GM23248 (cell line): ENCODE measurements at regions not wholly inside any gene's neighbourhood (a gene's known extent, or its start where the extent isn't known, plus 50 kb on each side); places are given as distances from the start of the nearest gene placed in this dataset.
"Not testable (repeated sequence)": the region's sequence is repeated elsewhere in the genome, so short reads cannot be mapped to it uniquely, and the experiment has no call there.

ENCODE experiments used
- DNase-seq: peaks from one replicate; pipeline ENCODE4 v3.0.0-alpha.2; 2015
- H2AFZ ChIP-seq: fragments of 200-600 bp; sonication (generic); 2 replicates; pipeline ENCODE4 v1.6.1; 2016; ENCODE audit warnings: antibody characterized with exemption
- H3F3A ChIP-seq: fragments of 200-600 bp; sonication (generic); 2 replicates; pipeline ENCODE4 v1.6.1; 2016; ENCODE audit warnings: mild to moderate bottlenecking, antibody characterized with exemption, mixed run types; ENCODE audit not compliant: insufficient read depth
- H3K27ac ChIP-seq: fragments of 200-600 bp; sonication (generic); 2 replicates; pipeline ENCODE4 v1.5.1; 2016; ENCODE audit warnings: mild to moderate bottlenecking
- H3K27me3 ChIP-seq: fragments of 200-600 bp; sonication (generic); replicated peaks from 2 replicates; pipeline ENCODE4 v1.6.1; 2016; ENCODE audit warnings: mild to moderate bottlenecking; ENCODE audit not compliant: insufficient read depth
- H3K36me3 ChIP-seq: fragments of 200-600 bp; sonication (generic); 2 replicates; pipeline ENCODE4 v1.6.1; 2016; ENCODE audit warnings: low read depth, mild to moderate bottlenecking
- H3K4me1 ChIP-seq: fragments of 200-600 bp; sonication (generic); 2 replicates; pipeline ENCODE4 v1.6.1; 2016; ENCODE audit warnings: mild to moderate bottlenecking; ENCODE audit not compliant: insufficient read depth
- H3K4me2 ChIP-seq: fragments of 200-600 bp; sonication (generic); one replicate; pipeline ENCODE4 v1.6.1; 2016; ENCODE audit warnings: mild to moderate bottlenecking; ENCODE audit not compliant: unreplicated experiment
- H3K4me3 ChIP-seq: fragments of 200-600 bp; sonication (generic); 2 replicates; pipeline ENCODE4 v1.5.1; 2016; ENCODE audit warnings: mild to moderate bottlenecking
- H3K79me2 ChIP-seq: fragments of 200-600 bp; sonication (generic); 2 replicates; pipeline ENCODE4 v1.6.1; 2016; ENCODE audit warnings: mild to moderate bottlenecking; ENCODE audit not compliant: insufficient read depth
- H3K9ac ChIP-seq: fragments of 200-600 bp; sonication (generic); 2 replicates; pipeline ENCODE4 v1.6.1; 2016; ENCODE audit warnings: mild to moderate bottlenecking
- H3K9me2 ChIP-seq: fragments of 200-600 bp; sonication (generic); 2 replicates; pipeline ENCODE4 v1.6.1; 2016; ENCODE audit warnings: mixed run types, mild to moderate bottlenecking, moderate library complexity; ENCODE audit not compliant: insufficient read depth
- H3K9me3 ChIP-seq: fragments of 200-600 bp; sonication (generic); one replicate; pipeline ENCODE4 v1.6.1; 2017; ENCODE audit warnings: low read depth
- H4K20me1 ChIP-seq: fragments of 200-600 bp; sonication (generic); 2 replicates; pipeline ENCODE4 v1.6.0; 2016; ENCODE audit not compliant: insufficient read depth
- EZH2 ChIP-seq: fragments of 200-600 bp; sonication (generic); IDR thresholded peaks from 2 replicates; pipeline ENCODE4 v1.6.1; 2018; ENCODE audit warnings: antibody characterized with exemption, mild to moderate bottlenecking; ENCODE audit not compliant: insufficient read depth, poor library complexity, severe bottlenecking
- EZH2phosphoT487 ChIP-seq: fragments of 200-600 bp; sonication (generic); IDR thresholded peaks from 2 replicates; pipeline ENCODE4 v1.6.1; 2018; ENCODE audit warnings: antibody characterized with exemption, moderate library complexity, mild to moderate bottlenecking, low read depth; ENCODE audit not compliant: insufficient read depth
- WGBS, 2 experiments: methylation state at CpG; one replicate each; pipeline ENCODE4 v1.1.6; 2015 to 2017; ENCODE audit warnings: low lambda C conversion rate in 2 of 2, low coverage in 1 of 2; ENCODE audit errors: missing lambda C conversion rate in 2 of 2; 5-methylcytosine and 5-hydroxymethylcytosine counted together
- in situ Hi-C: fragments of 300-500 bp; cut with MboI; formaldehyde crosslinking; loops from 2 replicates; pipeline ENCODE4 v1.15.0; 2020

DNA sequence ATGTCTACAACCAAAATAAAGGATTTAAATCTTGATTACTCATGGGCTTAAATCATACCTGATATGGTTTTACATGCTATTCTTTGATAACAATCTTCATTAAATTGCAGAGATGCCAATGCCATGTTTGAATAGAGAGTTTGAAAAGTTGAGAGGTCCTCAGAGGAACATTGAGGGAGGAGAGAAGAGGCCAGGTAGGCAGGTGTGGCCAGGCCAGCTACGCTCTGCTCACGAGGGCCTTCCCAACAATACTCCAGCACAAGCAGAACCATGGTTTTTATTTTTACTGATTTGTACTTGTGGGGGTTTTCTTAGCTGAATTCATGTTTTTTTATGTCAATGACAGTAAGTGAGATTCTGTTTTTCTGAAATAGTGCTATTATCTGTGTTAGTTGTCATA is 158.1 kb upstream of the RFC3 start:
- WGBS, 2 experiments = 68 to 81% methylated on average over 2 of the region's 2 CpGs
- Histone ChIP-seq H2AFZ (no peak overlapping the region), H4K20me1 (no peaks in the 10 kb centered on the region), H3K4me3 (no peak overlapping the region), H3K27me3 (no peaks in the 10 kb centered on the region), H3F3A (no peaks in the 10 kb centered on the region), H3K4me2 (no peak overlapping the region), H3K27ac (no peak overlapping the region), H3K9me2 (no peaks in the 10 kb centered on the region), H3K79me2 (no peaks in the 10 kb centered on the region), H3K9ac (no peak overlapping the region), H3K36me3 (no peaks in the 10 kb centered on the region), H3K4me1 (no peaks in the 10 kb centered on the region), H3K9me3 (no peaks in the 10 kb centered on the region)
- DNase-seq = no peak
- in situ Hi-C loops = no loop called here
- TF ChIP-seq EZH2 = no peak
- no peak for TF ChIP-seq EZH2phosphoT487

DNA sequence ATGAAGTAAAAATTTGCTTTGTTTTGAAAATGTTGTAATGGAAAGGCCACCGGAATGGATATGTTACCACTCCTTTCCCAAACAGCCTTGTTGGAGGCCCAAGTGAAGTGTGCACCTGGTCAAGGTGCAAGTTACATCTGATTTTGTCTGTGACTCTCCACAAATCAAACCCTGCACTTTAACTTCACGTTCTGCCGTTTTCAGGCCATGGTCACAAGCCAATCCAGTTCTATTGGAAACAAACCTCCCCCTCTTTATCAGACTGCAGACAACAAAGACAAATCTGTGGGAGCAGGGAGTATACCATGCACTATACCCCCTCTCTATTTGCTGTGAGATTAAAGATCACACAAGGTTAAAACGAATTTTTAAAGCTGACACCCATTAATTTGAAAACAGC is 155.6 kb upstream of the RFC3 start:
- Histone ChIP-seq H3K9me3 (no peaks in the 10 kb centered on the region), H3K9me2 (no peaks in the 10 kb centered on the region), H3K36me3 (no peaks in the 10 kb centered on the region), H3F3A (no peaks in the 10 kb centered on the region), H3K4me2 (no peak overlapping the region), H4K20me1 (no peaks in the 10 kb centered on the region), H3K27ac (no peak overlapping the region), H3K4me3 (no peak overlapping the region), H3K4me1 (no peaks in the 10 kb centered on the region), H3K79me2 (no peaks in the 10 kb centered on the region), H2AFZ (no peak overlapping the region), H3K9ac (no peak overlapping the region), H3K27me3 (no peaks in the 10 kb centered on the region)
- DNase-seq = no peak
- no peak for TF ChIP-seq EZH2phosphoT487
- WGBS, 2 experiments = 76 to 82% methylated on average over 4 of the region's 4 CpGs
- in situ Hi-C loops = no loop called here

DNA sequence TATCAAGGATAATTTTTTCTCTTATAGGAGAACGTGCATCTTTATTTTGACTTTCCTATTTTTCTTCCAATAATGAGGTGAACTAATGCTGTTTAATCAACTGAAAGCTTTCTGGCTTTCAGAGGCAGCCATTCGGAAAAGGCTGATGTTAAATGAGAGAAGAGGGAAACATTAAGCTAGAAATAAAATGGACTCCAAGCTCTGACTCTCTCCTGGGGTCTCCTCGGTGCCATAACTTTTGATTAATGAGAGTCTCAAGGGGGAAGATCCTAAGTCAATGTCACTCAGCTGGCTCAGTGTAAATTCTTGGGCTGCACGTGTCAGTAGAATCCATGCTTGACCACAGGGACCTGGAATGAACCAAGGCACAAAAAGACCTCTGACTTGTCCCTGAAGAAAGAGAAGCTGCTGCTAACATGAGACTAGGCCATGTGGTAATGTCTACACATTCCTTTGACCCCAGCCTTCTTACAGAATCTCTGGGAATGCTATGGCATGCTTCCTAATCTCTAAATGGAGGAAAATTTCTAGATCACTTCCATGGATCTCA is 152.2 kb upstream of the RFC3 start:
- no peaks in the 10 kb centered on the region for H3K9me2 ChIP-seq
- H2AFZ ChIP-seq = no peak overlapping the region
- no peaks in the 10 kb centered on the region for H3K9me3 ChIP-seq
- H3K4me3 ChIP-seq = no peak overlapping the region
- in situ Hi-C loops = no loop called here
- no peak for TF ChIP-seq EZH2phosphoT487
- H3K4me1 ChIP-seq = no peaks in the 10 kb centered on the region
- no peaks in the 10 kb centered on the region for H3K79me2 ChIP-seq
- WGBS, 2 experiments = 77 to 78% methylated on average over 4 of the region's 4 CpGs
- DNase-seq = no peak
- H3K27ac ChIP-seq = no peak overlapping the region
- H3K9ac ChIP-seq = no peak overlapping the region
- no peaks in the 10 kb centered on the region for H4K20me1 ChIP-seq
- H3K36me3 ChIP-seq = no peaks in the 10 kb centered on the region
- H3K4me2 ChIP-seq = no peak overlapping the region
- no peaks in the 10 kb centered on the region for H3F3A ChIP-seq
- no peaks in the 10 kb centered on the region for H3K27me3 ChIP-seq

DNA sequence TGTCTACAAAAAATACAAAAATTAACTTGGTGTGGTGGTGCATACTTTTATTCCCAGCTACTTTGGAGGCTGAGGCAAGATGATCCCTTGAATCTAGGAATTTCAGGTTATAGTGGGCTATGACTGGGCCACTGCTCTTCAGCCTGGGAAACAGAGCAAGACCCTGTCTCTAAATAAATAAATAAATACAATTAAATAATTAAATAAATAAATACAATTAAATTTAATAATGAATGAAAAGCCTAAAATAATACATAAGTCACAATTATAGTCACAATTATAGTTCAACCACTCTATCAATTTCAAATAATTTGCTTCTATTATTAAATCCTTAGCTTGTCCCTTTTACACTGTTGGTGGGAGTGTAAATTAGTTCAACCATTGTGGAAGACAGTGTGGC is 146.4 kb upstream of the RFC3 start:
- H2AFZ ChIP-seq = no peak overlapping the region
- H3F3A ChIP-seq = no peaks in the 10 kb centered on the region
- TF ChIP-seq EZH2phosphoT487 (no peak), EZH2 (no peak)
- H3K27me3 ChIP-seq = no peaks in the 10 kb centered on the region
- no peak for DNase-seq
- no peaks in the 10 kb centered on the region for H4K20me1 ChIP-seq
- H3K4me3 ChIP-seq = no peak overlapping the region
- H3K79me2 ChIP-seq = no peaks in the 10 kb centered on the region
- H3K27ac ChIP-seq = no peak overlapping the region
- H3K9me2 ChIP-seq = no peaks in the 10 kb centered on the region
- H3K4me2 ChIP-seq = no peak overlapping the region
- no peaks in the 10 kb centered on the region for H3K9me3 ChIP-seq
- H3K4me1 ChIP-seq = no peaks in the 10 kb centered on the region
- no peak overlapping the region for H3K9ac ChIP-seq
- in situ Hi-C loops = no loop called here
- no peaks in the 10 kb centered on the region for H3K36me3 ChIP-seq

DNA sequence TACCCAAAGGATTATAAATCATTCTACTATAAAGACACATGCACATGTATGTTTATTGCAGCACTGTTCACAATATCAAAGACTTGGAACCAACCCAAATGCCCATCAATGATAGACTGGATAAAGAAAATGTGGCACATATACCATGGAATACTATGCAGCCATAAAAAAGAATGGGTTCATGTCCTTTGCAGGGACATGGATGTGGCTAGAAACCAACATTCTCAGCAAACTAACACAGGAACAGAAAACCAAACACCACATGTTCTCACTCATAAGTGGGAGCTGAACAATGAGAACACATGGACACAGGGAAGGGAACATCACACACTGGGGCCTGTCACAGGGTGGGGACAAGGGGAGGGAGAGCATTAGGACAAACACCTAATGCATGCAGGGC is 145.9 kb upstream of the RFC3 start:
- H3K79me2 ChIP-seq, H3K9me2 ChIP-seq, H3K36me3 ChIP-seq, H4K20me1 ChIP-seq, H3K27me3 ChIP-seq, H3K27ac ChIP-seq, H3K4me1 ChIP-seq, H3F3A ChIP-seq, H2AFZ ChIP-seq, DNase-seq, H3K4me3 ChIP-seq, H3K4me2 ChIP-seq, H3K9ac ChIP-seq, in situ Hi-C loops, H3K9me3 ChIP-seq: not testable (repeated sequence)
